NCI-H187 (cell line): ENCODE measurements at regions not wholly inside any gene's neighbourhood (a gene's known extent, or its start where the extent isn't known, plus 50 kb on each side); places are given as distances from the start of the nearest gene placed in this dataset.
"Not testable (repeated sequence)": the region's sequence is repeated elsewhere in the genome, so short reads cannot be mapped to it uniquely, and the experiment has no call there.

Experiments
- DNase-seq, 2 experiments: peaks; one replicate each; lab custom pipeline; 2025; lab: John Stamatoyannopoulos, UW

- DNase-seq = peak in 1 of 2 experiments; percentile 35
Measured at GRCh38 chr6:13874191-13874549, 50.6 kb upstream of the RNF182 start.

DNA sequence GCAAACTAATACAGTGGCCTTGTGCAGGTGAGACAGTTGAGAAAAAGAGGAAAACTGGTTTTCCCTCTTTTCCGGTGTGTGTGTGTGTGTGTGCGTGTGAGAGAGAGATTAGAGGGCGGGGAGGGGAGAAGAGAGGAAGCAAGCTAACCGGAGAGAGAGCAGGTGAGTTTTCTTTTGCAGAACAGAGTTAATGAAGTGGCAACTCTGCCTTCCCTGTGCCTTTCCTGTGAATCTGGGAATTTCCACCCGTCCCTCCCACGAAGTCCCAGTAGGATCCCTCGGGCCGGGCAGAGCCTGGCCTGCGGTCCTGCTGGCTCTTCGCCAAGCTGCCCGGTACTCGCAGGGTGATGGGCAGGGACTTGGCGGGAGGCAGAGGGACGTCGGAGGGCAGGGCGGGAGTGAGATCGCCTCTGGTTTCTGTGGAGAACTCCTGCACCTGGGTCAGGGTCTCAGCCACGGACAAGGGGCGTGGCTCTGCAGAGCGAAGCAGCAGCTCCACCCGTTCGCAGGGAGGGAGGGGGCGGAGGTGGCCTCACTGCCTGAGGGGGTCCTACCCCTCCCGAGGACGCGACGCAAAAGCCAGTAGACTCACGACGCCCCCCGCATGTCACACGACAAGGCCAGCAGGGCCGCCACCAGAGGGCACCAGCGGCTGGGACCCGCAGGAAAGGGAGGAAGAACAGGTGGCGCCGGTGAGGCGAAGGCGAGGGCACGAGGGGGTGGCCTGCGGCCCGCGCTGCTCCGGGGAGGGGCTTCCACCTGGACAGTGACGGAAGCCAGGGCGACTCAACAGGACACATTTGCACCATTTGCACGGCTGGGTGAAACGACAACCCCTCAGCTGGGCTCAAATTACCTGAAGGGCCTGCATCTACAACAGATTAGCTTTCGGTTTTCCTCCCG is 51.2 kb upstream of the RNF182 start:
- peak; percentile 36 to 77 for DNase-seq

DNA sequence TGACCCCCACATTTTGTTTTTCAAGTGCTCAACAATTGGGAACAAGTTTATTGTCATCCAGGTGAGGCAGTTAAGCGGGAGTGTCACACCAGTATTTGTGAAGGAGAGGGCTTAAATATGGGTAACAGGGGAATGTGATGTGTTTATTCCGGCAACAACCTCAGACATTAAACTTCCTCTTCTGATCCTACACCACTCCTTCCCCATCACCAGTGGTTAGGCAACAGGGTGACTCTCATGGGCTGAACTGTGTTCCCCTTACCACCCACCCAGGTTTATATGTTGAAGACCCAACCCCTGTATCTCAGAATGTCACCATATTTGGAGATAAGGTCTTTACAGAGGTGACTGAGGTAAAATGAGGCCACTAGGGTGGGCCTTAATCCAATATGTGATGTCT is 52.1 kb upstream of the RNF182 start:
- DNase-seq = no peak

DNA sequence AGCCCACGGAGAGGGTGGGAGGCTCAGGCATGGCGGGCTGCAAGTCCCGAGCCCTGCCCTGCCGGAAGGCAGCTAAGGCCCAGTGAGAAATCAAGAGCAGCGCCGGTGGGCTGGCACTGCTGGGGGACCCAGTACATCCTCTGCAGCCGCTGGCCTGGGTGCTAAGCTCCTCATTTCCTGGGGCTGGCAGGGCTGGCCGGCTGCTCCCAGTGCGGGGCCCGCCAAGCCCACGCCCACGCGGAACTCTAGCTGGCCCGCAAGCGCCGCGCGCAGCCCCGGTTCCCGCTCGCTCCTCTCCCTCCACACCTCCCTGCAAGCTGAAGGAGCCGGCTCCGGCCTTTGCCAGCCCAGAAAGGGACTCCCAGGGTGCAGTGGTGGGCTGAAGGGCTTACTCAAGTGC is 52.7 kb upstream of the RNF182 start:
- not testable (repeated sequence) for DNase-seq

- no peak for DNase-seq
Measured at GRCh38 chr6:13870214-13870830, 54.4 kb upstream of the RNF182 start.

DNA sequence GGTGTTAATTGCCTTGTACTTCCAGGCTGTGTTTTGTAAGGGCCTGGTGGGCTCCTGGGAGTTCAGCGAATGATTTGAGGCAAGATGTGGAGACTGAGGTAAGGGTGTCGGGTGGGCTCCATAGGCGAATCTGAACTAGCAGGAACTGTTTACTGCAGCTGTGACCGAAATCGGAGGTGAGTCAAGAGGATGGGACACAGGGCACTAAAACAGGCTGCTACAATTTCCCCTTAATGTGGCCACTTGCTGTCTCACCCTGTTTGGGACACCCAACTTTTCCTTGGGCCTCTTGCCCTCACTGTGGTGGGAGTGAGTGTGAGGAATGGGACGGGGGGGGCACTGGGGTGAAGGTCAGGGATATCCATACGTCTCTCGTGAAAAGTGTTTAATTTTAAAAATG is 53.9 kb upstream of the MCUR1 start:
- DNase-seq = no peak

- no peak for DNase-seq
Measured at GRCh38 chr6:13866301-13866700, 51.9 kb upstream of the MCUR1 start.

- no peak for DNase-seq
Measured at GRCh38 chr6:13865141-13865540, 50.8 kb upstream of the MCUR1 start.

- DNase-seq = not testable (repeated sequence)
Measured at GRCh38 chr6:13864669-13865068, 50.3 kb upstream of the MCUR1 start.
